ENCODE measurements at regions not wholly inside any gene's neighbourhood (a gene's known extent, or its start where the extent isn't known, plus 50 kb on each side); places are given as distances from the start of the nearest gene placed in this dataset.

GRCh38 chr16:59385491-59385890 is 651.4 kb upstream of the GOT2 start:
- DNase-seq (ENCODE audit: extremely low read depth, low read depth), result no peak
- TF ChIP-seq CTCF (IDR thresholded peaks at IDR 0.05; ENCODE audit: low read depth, low read length), result no peak

- no peak for DNase-seq (ENCODE audit: extremely low read depth, low read depth)
- TF ChIP-seq CTCF (IDR thresholded peaks at IDR 0.05; ENCODE audit: low read depth, low read length), result no peak
Measured at GRCh38 chr16:59373632-59374031, 639.5 kb upstream of the GOT2 start.

DNA sequence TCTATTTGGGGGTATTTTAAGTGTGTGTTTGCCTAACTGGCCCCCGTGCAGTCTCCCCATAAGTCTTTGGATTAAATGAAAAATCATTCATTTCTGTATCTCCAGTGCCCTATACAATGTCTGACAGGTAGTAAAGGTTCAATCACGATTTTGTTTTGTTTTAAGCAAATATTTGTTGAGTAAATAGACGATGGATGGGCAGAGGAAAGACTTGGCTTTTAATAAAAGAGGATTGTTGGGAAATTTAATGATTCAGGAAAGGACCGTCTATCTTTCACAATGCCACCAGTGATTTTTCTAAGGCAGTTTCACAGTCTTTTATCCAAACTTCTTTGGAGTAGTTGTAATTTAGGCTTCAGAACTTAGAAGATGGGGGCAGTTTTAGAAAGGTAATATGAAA is 636.6 kb upstream of the GOT2 start:
- TF ChIP-seq CTCF (IDR thresholded peaks at IDR 0.05; ENCODE audit: low read depth, low read length), result no peak
- no peak for DNase-seq (ENCODE audit: extremely low read depth, low read depth)

- no peak for DNase-seq (ENCODE audit: extremely low read depth, low read depth)
- TF ChIP-seq CTCF (IDR thresholded peaks at IDR 0.05; ENCODE audit: low read depth, low read length), result no peak
Measured at GRCh38 chr16:59369523-59369922, 635.4 kb upstream of the GOT2 start.

DNA sequence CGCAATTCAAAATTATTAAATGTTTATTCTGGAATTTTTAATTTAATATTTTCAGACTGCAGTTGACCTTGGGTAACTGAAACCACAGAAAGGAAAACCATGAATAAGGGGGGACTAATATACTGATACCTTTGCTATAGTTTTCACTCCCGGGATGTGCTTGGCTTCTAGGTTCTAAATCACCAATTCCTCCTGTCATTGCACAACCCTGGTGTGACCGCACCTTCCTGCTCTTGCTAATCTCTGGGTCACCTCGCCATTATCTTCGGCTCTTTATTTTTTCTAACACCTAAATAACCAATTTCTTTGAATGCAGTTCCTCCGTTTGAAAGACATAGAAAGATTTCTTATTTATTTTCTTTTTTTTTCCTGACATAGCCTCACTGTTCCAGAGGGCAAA is 634.5 kb upstream of the GOT2 start:
- no peak for DNase-seq (ENCODE audit: extremely low read depth, low read depth)
- no peak for TF ChIP-seq CTCF (IDR thresholded peaks at IDR 0.05; ENCODE audit: low read depth, low read length)

DNA sequence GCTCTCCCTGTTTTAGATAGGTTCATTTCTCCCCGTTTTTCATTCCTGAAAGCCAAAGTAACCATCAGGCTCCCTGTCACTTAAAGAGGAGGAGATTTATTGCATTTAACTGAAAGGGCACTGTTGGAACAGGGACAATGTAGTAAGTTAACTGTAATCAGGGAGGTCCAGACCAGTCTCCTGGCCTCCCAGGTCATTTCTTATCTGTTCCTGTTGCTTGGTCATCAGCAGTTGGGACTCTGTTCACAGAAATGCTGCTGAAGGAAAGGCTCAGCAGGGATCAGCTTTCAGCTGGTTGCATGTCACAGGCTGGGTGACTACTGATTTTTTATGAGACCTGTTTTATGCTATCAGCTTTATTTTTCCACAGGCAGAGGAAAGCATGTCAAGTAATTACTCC is 622.6 kb upstream of the GOT2 start:
- DNase-seq (ENCODE audit: extremely low read depth, low read depth), result no peak
- no peak for TF ChIP-seq CTCF (IDR thresholded peaks at IDR 0.05; ENCODE audit: low read depth, low read length)

- no peak for DNase-seq (ENCODE audit: extremely low read depth, low read depth)
- TF ChIP-seq CTCF (IDR thresholded peaks at IDR 0.05; ENCODE audit: low read depth, low read length), result no peak
Measured at GRCh38 chr16:59356144-59356543, 622.0 kb upstream of the GOT2 start.
